ENCODE measurements at regions not wholly inside any gene's neighbourhood (a gene's known extent, or its start where the extent isn't known, plus 50 kb on each side); places are given as distances from the start of the nearest gene placed in this dataset.
"Not testable (repeated sequence)": the region's sequence is repeated elsewhere in the genome, so short reads cannot be mapped to it uniquely, and the experiment has no call there.

- no peak for DNase-seq
These were observed 60.2 kb upstream of the LRRC4C start for GRCh38 chr11:41519696-41520095.

- no peak for DNase-seq
These were observed 62.9 kb upstream of the LRRC4C start for GRCh38 chr11:41522391-41522790.

GRCh38 chr11:41522899-41523672 is 63.6 kb upstream of the LRRC4C start:
- no peak for DNase-seq

- no peak for DNase-seq
These were observed 68.1 kb upstream of the LRRC4C start for GRCh38 chr11:41527530-41527929.

GRCh38 chr11:41532413-41532812 is 73.0 kb upstream of the LRRC4C start:
- no peak for DNase-seq

GRCh38 chr11:41533761-41534160 is 74.3 kb upstream of the LRRC4C start:
- DNase-seq, result no peak

GRCh38 chr11:41534391-41534790 is 74.9 kb upstream of the LRRC4C start:
- no peak for DNase-seq

- no peak for DNase-seq
These were observed 75.4 kb upstream of the LRRC4C start for GRCh38 chr11:41534861-41535260.

- no peak for DNase-seq
These were observed 76.6 kb upstream of the LRRC4C start for GRCh38 chr11:41536021-41536568.

GRCh38 chr11:41544902-41545301 is 85.5 kb upstream of the LRRC4C start:
- not testable (repeated sequence) for DNase-seq

GRCh38 chr11:41578421-41579051 is 119.1 kb upstream of the LRRC4C start:
- no peak for DNase-seq

GRCh38 chr11:41579546-41579945 is 120.1 kb upstream of the LRRC4C start:
- no peak for DNase-seq

GRCh38 chr11:41609511-41609910 is 150.1 kb upstream of the LRRC4C start:
- DNase-seq, result no peak

- DNase-seq, result no peak
These were observed 153.0 kb upstream of the LRRC4C start for GRCh38 chr11:41612415-41612814.

GRCh38 chr11:41613326-41613725 is 153.9 kb upstream of the LRRC4C start:
- no peak for DNase-seq

GRCh38 chr11:41622707-41623359 is 163.4 kb upstream of the LRRC4C start:
- DNase-seq, result no peak

GRCh38 chr11:41659985-41660384 is 200.5 kb upstream of the LRRC4C start:
- DNase-seq, result no peak

- no peak for DNase-seq
These were observed 201.1 kb upstream of the LRRC4C start for GRCh38 chr11:41660585-41660984.

- no peak for DNase-seq
These were observed 206.2 kb upstream of the LRRC4C start for GRCh38 chr11:41665441-41666360.

- DNase-seq, result no peak
These were observed 207.7 kb upstream of the LRRC4C start for GRCh38 chr11:41666951-41667653.

- DNase-seq, result no peak
These were observed 215.8 kb upstream of the LRRC4C start for GRCh38 chr11:41675205-41675604.

GRCh38 chr11:41713030-41713429 is 253.6 kb upstream of the LRRC4C start:
- no peak for DNase-seq
